Naive thymus-derived CD8-positive, alpha-beta T cell (primary cell): ENCODE measurements at regions not wholly inside any gene's neighbourhood (a gene's known extent, or its start where the extent isn't known, plus 50 kb on each side); places are given as distances from the start of the nearest gene placed in this dataset.
"Not testable (repeated sequence)": the region's sequence is repeated elsewhere in the genome, so short reads cannot be mapped to it uniquely, and the experiment has no call there.

Source experiments
- ATAC-seq, 2 donors: fragments of 150-1000 bp; cut with Tn5 transposase in 1 of 2; sonication (Bioruptor Pico), chemical (Tn5 transposase) in 1 of 2; 1 replicate in 1 of 2; 2 replicates in 1 of 2; pipeline ENCODE4 v1.10.0; 2021; ENCODE audit warnings: mild to moderate bottlenecking in 2 of 2, moderate library complexity in 2 of 2
- POLR2A ChIA-PET: fragments of 350-600 bp; sonication (Branson Sonifier 250); formaldehyde crosslinking; loops from one replicate; lab custom pipeline; 2021; ENCODE audit warnings: antibody characterized with exemption; lab: Charles Lee
- DNase-seq, 10 donors: peaks; one replicate each; pipeline versions ENCODE4 v3.0.0 to v3.0.0-alpha.2; 2020 to 2022
- H3K27ac Mint-ChIP-seq, 10 donors: one replicate each; pipeline ENCODE4 v1.8.0; 2020 to 2022; ENCODE audit warnings: mild to moderate bottlenecking in 10 of 10, mixed read lengths in 10 of 10, moderate library complexity in 4 of 10, inconsistent platforms in 1 of 10
- H3K27me3 Mint-ChIP-seq, 5 donors: one replicate each; pipeline ENCODE4 v1.8.0; 2021 to 2022; ENCODE audit warnings: mixed read lengths in 5 of 5
- H3K36me3 Mint-ChIP-seq, 3 donors: one replicate each; pipeline ENCODE4 v1.8.0; 2020 to 2022; ENCODE audit warnings: mixed read lengths in 3 of 3, mild to moderate bottlenecking in 2 of 3, inconsistent platforms in 1 of 3
- H3K4me1 Mint-ChIP-seq, 4 donors: one replicate each; pipeline ENCODE4 v1.8.0; 2021 to 2022; ENCODE audit warnings: mixed read lengths in 4 of 4
- H3K4me3 Mint-ChIP-seq, 10 donors: one replicate each; pipeline ENCODE4 v1.8.0; 2020 to 2022; ENCODE audit warnings: mild to moderate bottlenecking in 10 of 10, mixed read lengths in 10 of 10, moderate library complexity in 6 of 10, inconsistent platforms in 1 of 10
- H3K9me3 Mint-ChIP-seq, 9 donors: one replicate each; pipeline ENCODE4 v1.8.0; 2020 to 2022; ENCODE audit warnings: mixed read lengths in 9 of 9, mild to moderate bottlenecking in 3 of 9, inconsistent platforms in 1 of 9, moderate library complexity in 1 of 9

GRCh38 chr6:82521861-82522260 is 158.2 kb downstream of the TPBG start:
- H3K4me1 Mint-ChIP-seq, result no peaks in the 10 kb centered on the region
- no peak for ATAC-seq
- POLR2A ChIA-PET, result no interaction called here
- H3K4me3 Mint-ChIP-seq, result no peak overlapping the region
- peaks cover 0 to 17% (median 11%) of the 10 kb centered on the region in 9 donors for H3K9me3 Mint-ChIP-seq
- H3K36me3 Mint-ChIP-seq, result no peaks in the 10 kb centered on the region
- no peak overlapping the region for H3K27ac Mint-ChIP-seq
- no peak for DNase-seq
- H3K27me3 Mint-ChIP-seq, result peaks cover 0 to 6% (median 3%) of the 10 kb centered on the region in 5 donors

- Mint-ChIP-seq H3K4me1 (no peaks in the 10 kb centered on the region), H3K9me3 (peaks cover 0 to 13% (median 1%) of the 10 kb centered on the region in 9 donors), H3K36me3 (no peaks in the 10 kb centered on the region), H3K4me3 (no peak overlapping the region), H3K27ac (no peak overlapping the region), H3K27me3 (peaks cover 0 to 6% (median 3%) of the 10 kb centered on the region in 5 donors)
- ATAC-seq (no peak), DNase-seq (no peak)
- POLR2A ChIA-PET, result no interaction called here
These were observed 160.4 kb downstream of the TPBG start for GRCh38 chr6:82524031-82524430.

GRCh38 chr6:82525775-82526495 is 162.3 kb downstream of the TPBG start:
- H3K4me3 Mint-ChIP-seq, result no peak overlapping the region
- POLR2A ChIA-PET, result no interaction called here
- no peaks in the 10 kb centered on the region for H3K36me3 Mint-ChIP-seq
- H3K27me3 Mint-ChIP-seq, result peaks cover 0 to 6% (median 3%) of the 10 kb centered on the region in 5 donors
- no peaks in the 10 kb centered on the region for H3K4me1 Mint-ChIP-seq
- no peak overlapping the region for H3K27ac Mint-ChIP-seq
- ATAC-seq (no peak), DNase-seq (no peak)
- H3K9me3 Mint-ChIP-seq, result peaks cover 0 to 16% (median 1%) of the 10 kb centered on the region in 9 donors

- DNase-seq, H3K36me3 Mint-ChIP-seq, H3K9me3 Mint-ChIP-seq, H3K27ac Mint-ChIP-seq, H3K27me3 Mint-ChIP-seq, POLR2A ChIA-PET, H3K4me1 Mint-ChIP-seq, ATAC-seq, H3K4me3 Mint-ChIP-seq: not testable (repeated sequence)
These were observed 166.4 kb downstream of the TPBG start for GRCh38 chr6:82529960-82530460.

- Mint-ChIP-seq H3K4me1 (no peaks in the 10 kb centered on the region), H3K27ac (no peak overlapping the region), H3K9me3 (peaks cover 0 to 11% (median 0%) of the 10 kb centered on the region in 9 donors), H3K36me3 (no peaks in the 10 kb centered on the region), H3K27me3 (peaks cover 0 to 9% (median 0%) of the 10 kb centered on the region in 5 donors), H3K4me3 (no peak overlapping the region)
- POLR2A ChIA-PET, result no interaction called here
- DNase-seq, result no peak
- no peak for ATAC-seq
These were observed 171.3 kb downstream of the TPBG start for GRCh38 chr6:82534876-82535275.

GRCh38 chr6:82549480-82549879 is 185.9 kb downstream of the TPBG start:
- ATAC-seq, H3K36me3 Mint-ChIP-seq, H3K4me3 Mint-ChIP-seq, H3K27ac Mint-ChIP-seq, H3K4me1 Mint-ChIP-seq, DNase-seq, POLR2A ChIA-PET, H3K27me3 Mint-ChIP-seq: not testable (repeated sequence)
- H3K9me3 Mint-ChIP-seq, result peaks cover 0 to 31% (median 6%) of the 10 kb centered on the region in 9 donors

- POLR2A ChIA-PET, H3K4me3 Mint-ChIP-seq: not testable (repeated sequence)
These were observed 187.7 kb downstream of the TPBG start for GRCh38 chr6:82551311-82551710.

GRCh38 chr6:82551831-82552230 is 188.2 kb downstream of the TPBG start:
- Mint-ChIP-seq H3K9me3 (peaks cover 0 to 14% (median 6%) of the 10 kb centered on the region in 9 donors), H3K4me1 (no peaks in the 10 kb centered on the region), H3K27ac (no peak overlapping the region), H3K4me3 (no peak overlapping the region), H3K27me3 (peaks cover 0 to 3% (median 0%) of the 10 kb centered on the region in 5 donors), H3K36me3 (peaks cover 0 to 4% (median 0%) of the 10 kb centered on the region in 3 donors)
- no peak for DNase-seq
- POLR2A ChIA-PET, result no interaction called here
- no peak for ATAC-seq

More at GRCh38 chr6:82551311-82551710, 187.7 kb downstream of the TPBG start:
- H3K27ac Mint-ChIP-seq, H3K36me3 Mint-ChIP-seq, H3K27me3 Mint-ChIP-seq, ATAC-seq, DNase-seq, H3K4me1 Mint-ChIP-seq: not testable (repeated sequence)
- H3K9me3 Mint-ChIP-seq, result peaks cover 0 to 19% (median 6%) of the 10 kb centered on the region in 9 donors

GRCh38 chr6:82553863-82554531 is 190.4 kb downstream of the TPBG start:
- H3K4me1 Mint-ChIP-seq, result no peaks in the 10 kb centered on the region
- peaks cover 0 to 4% (median 0%) of the 10 kb centered on the region in 3 donors for H3K36me3 Mint-ChIP-seq
- H3K4me3 Mint-ChIP-seq, result no peak overlapping the region
- peaks cover 0 to 11% (median 6%) of the 10 kb centered on the region in 9 donors for H3K9me3 Mint-ChIP-seq
- DNase-seq (no peak), ATAC-seq (no peak)
- H3K27ac Mint-ChIP-seq, result no peak overlapping the region
- peaks cover 0 to 3% (median 0%) of the 10 kb centered on the region in 5 donors for H3K27me3 Mint-ChIP-seq
- POLR2A ChIA-PET, result no interaction called here

- Mint-ChIP-seq H3K4me1 (no peaks in the 10 kb centered on the region), H3K27ac (no peak overlapping the region), H3K4me3 (no peak overlapping the region), H3K36me3 (peaks cover 0 to 4% (median 0%) of the 10 kb centered on the region in 3 donors), H3K27me3 (peaks cover 0 to 3% (median 0%) of the 10 kb centered on the region in 5 donors), H3K9me3 (peaks cover 0 to 11% (median 5%) of the 10 kb centered on the region in 9 donors)
- POLR2A ChIA-PET, result no interaction called here
- DNase-seq, result no peak
- ATAC-seq, result no peak
These were observed 191.0 kb downstream of the TPBG start for GRCh38 chr6:82554666-82555065.

GRCh38 chr6:82555801-82556200 is 192.2 kb downstream of the TPBG start:
- peaks cover 0 to 5% (median 2%) of the 10 kb centered on the region in 9 donors for H3K9me3 Mint-ChIP-seq
- ATAC-seq (no peak), DNase-seq (no peak)
- POLR2A ChIA-PET, result no interaction called here
- H3K4me3 Mint-ChIP-seq, result no peak overlapping the region
- H3K4me1 Mint-ChIP-seq, result no peaks in the 10 kb centered on the region
- no peaks in the 10 kb centered on the region for H3K36me3 Mint-ChIP-seq
- H3K27me3 Mint-ChIP-seq, result peaks cover 0 to 2% (median 0%) of the 10 kb centered on the region in 5 donors
- H3K27ac Mint-ChIP-seq, result no peak overlapping the region

GRCh38 chr6:82558531-82558930 is 194.9 kb downstream of the TPBG start:
- POLR2A ChIA-PET, H3K27ac Mint-ChIP-seq, H3K4me1 Mint-ChIP-seq, ATAC-seq, DNase-seq, H3K36me3 Mint-ChIP-seq, H3K27me3 Mint-ChIP-seq, H3K9me3 Mint-ChIP-seq, H3K4me3 Mint-ChIP-seq: not testable (repeated sequence)

GRCh38 chr6:82567621-82568020 is 204.0 kb downstream of the TPBG start:
- peaks cover 0 to 2% (median 0%) of the 10 kb centered on the region in 9 donors for H3K9me3 Mint-ChIP-seq
- no peak for DNase-seq
- ATAC-seq, result no peak
- H3K4me1 Mint-ChIP-seq, result no peaks in the 10 kb centered on the region
- no peaks in the 10 kb centered on the region for H3K36me3 Mint-ChIP-seq
- H3K27me3 Mint-ChIP-seq, result no peaks in the 10 kb centered on the region
- no peak overlapping the region for H3K27ac Mint-ChIP-seq
- no peak overlapping the region for H3K4me3 Mint-ChIP-seq
- POLR2A ChIA-PET, result no interaction called here
